ENCODE measurements at regions not wholly inside any gene's neighbourhood (a gene's known extent, or its start where the extent isn't known, plus 50 kb on each side); places are given as distances from the start of the nearest gene placed in this dataset.

GRCh38 chr15:36527235-36528162 is 51.9 kb upstream of the CDIN1 start:
- TF ChIP-seq CTCF (IDR thresholded peaks at IDR 0.05) (no peak), POLR2A (IDR thresholded peaks at IDR 0.05) (no peak)

All from gastroesophageal sphincter (tissue), 3 donors.